Type B pancreatic cell (in vitro differentiated cells): ENCODE measurements at regions not wholly inside any gene's neighbourhood (a gene's known extent, or its start where the extent isn't known, plus 50 kb on each side); places are given as distances from the start of the nearest gene placed in this dataset.
"Not testable (repeated sequence)": the region's sequence is repeated elsewhere in the genome, so short reads cannot be mapped to it uniquely, and the experiment has no call there.

Experiments used
- DNase-seq: peaks from one replicate; pipeline ENCODE4 v3.0.0; 2021; ENCODE audit warnings: mixed read lengths; ENCODE audit not compliant: unreplicated experiment; ENCODE audit errors: extremely low spot score
- H3K27ac Mint-ChIP-seq: 2 replicates; pipeline ENCODE4 v1.8.0; 2021; ENCODE audit warnings: mild to moderate bottlenecking, mixed read lengths
- H3K27me3 Mint-ChIP-seq: 2 replicates; pipeline ENCODE4 v1.8.0; 2021; ENCODE audit warnings: mixed read lengths
- H3K36me3 Mint-ChIP-seq: 2 replicates; pipeline ENCODE4 v1.8.0; 2021; ENCODE audit warnings: mixed read lengths
- H3K4me1 Mint-ChIP-seq: one replicate; pipeline ENCODE4 v1.8.0; 2021; ENCODE audit warnings: mixed read lengths; ENCODE audit not compliant: unreplicated experiment
- H3K4me3 Mint-ChIP-seq: 2 replicates; pipeline ENCODE4 v1.8.0; 2021; ENCODE audit warnings: mild to moderate bottlenecking, mixed read lengths
- H3K9me3 Mint-ChIP-seq: 2 replicates; pipeline ENCODE4 v1.8.0; 2021; ENCODE audit warnings: mixed read lengths
- CTCF ChIP-seq: fragments of 200-600 bp; sonication (generic); conservative IDR thresholded peaks from 2 replicates; pipeline ENCODE4 v1.5.0; 2021; ENCODE audit warnings: antibody characterized with exemption, mild to moderate bottlenecking

GRCh38 chr7:27000496-27000895, 95.3 kb downstream of the HOXA1 start:
- Mint-ChIP-seq H3K36me3 (no peaks in the 10 kb centered on the region), H3K4me1 (no peaks in the 10 kb centered on the region), H3K27me3 (no peaks in the 10 kb centered on the region), H3K27ac (no peak overlapping the region), H3K9me3 (peaks cover 8% of the 10 kb centered on the region), H3K4me3 (no peak overlapping the region)
- TF ChIP-seq CTCF = no peak
- no peak for DNase-seq

DNA sequence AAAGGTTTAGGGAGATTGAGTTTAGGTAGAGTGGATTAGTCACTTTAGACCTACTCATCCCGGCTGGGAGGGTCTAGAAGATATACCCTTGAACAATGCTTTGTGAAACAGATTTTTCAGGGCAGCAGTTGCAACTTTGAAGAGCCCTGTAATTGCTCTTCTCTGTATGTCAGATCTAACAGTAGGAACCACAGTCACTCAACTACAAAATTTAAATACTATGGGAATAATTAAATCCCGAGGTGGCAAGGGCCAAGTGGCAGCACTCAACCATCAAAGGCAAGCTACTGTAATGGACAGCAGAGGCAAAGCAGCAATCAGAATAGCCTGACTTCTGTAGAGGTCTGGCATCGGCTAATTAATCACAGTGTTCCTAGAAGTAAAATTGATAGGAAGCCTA, 97.5 kb downstream of the HOXA1 start:
- not testable (repeated sequence) for H3K27ac Mint-ChIP-seq, DNase-seq, H3K4me3 Mint-ChIP-seq, H3K27me3 Mint-ChIP-seq, H3K36me3 Mint-ChIP-seq
- peaks cover 11% of the 10 kb centered on the region for H3K4me1 Mint-ChIP-seq
- peaks cover 17% of the 10 kb centered on the region for H3K9me3 Mint-ChIP-seq

DNA sequence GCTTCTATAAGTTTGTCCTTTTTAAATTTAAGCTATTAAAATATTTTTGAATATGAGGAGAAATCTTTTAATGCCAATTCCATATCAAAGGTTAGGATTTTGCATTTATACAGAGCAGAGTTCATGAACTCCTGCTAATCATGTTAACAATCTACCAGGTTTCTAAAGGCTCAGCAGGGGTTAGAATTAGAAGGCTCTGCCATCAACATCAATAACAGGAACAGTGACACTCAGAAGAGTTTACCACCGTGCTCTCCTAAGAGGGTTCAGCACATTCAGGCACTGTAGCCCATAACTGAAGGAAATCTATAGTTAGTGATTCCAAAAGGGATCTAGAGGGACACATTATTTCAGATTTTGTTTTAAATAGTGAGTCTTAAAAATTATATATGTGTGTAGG, 100.1 kb downstream of the HOXA1 start:
- H3K27me3 Mint-ChIP-seq = no peaks in the 10 kb centered on the region

DNA sequence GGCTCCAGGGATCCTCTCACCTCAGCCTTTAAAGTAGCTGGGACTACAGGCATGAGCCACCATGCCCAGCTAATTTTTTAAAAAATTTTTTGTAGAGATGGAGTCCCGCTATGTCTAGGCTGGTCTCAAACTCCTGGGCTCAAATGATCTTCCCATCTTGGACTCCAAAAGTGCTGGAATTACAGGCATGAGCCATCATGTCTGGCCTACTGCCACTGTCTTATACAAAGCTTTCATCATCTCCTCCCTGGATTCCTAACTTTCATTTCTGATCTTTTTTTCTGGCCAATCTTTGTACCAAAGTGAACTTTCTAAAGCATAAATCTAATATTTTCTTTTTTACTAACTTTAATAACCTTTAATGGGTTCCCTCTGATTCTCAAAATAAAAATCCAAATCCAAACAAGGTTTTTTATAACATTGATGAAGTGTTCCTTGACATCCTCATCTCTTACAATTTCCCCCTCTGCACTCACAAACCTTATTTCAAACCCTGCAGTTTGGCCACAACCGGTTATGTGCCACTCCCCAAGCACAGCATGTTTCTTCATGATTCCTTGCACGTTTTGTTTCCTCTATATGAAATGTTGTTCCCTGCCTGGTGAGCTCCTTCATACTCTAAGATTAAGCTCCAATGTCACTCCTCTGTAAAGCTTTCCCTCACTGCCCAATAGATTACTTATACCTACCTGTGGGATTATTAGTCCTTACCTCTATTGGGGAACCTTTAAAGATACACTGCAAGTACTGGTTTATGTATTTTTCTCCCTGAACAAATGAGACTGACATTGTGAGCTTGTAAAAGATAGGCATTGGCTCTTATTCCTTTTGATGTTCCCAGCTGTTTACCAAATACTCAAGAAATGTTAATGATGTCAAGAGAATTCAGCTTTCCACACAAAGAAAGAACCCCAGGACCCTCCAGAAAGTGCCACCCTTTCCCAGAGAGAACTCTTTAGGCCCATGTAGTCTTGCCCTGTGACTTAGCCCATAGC, 101.7 kb downstream of the HOXA1 start:
- Mint-ChIP-seq H3K9me3 (peaks cover 18% of the 10 kb centered on the region), H3K4me3 (no peak overlapping the region), H3K27ac (peak overlapping the region; percentile 30), H3K4me1 (peaks cover 21% of the 10 kb centered on the region), H3K36me3 (no peaks in the 10 kb centered on the region), H3K27me3 (no peaks in the 10 kb centered on the region)
- TF ChIP-seq CTCF = no peak
- DNase-seq = no peak

More for the DNA sequence above, 100.1 kb downstream of the HOXA1 start:
- Mint-ChIP-seq H3K9me3 (peaks cover 18% of the 10 kb centered on the region), H3K4me1 (peaks cover 11% of the 10 kb centered on the region), H3K27ac (no peak overlapping the region), H3K4me3 (no peak overlapping the region), H3K36me3 (no peaks in the 10 kb centered on the region)
- no peak for DNase-seq
- no peak for TF ChIP-seq CTCF

DNA sequence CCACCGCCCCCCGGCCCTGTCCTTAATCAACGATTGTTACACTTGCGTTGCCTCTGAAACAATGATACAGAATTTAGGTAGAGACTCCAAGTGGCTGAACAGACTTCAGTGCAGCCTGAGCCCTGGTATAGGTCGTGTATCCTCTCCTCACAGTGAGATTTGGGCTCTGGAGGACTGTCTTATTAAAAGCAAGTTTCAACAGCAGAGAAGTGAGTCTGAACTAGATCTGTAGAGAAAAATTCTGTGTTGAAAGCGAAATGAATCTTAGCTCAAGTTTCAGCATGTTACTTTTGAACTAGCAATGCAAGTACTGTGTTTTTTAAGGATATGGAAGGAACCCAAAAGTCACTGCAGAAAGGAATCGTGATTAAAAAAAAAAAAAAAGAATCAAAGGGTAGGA, 103.1 kb downstream of the HOXA1 start:
- Mint-ChIP-seq H3K27me3 (no peaks in the 10 kb centered on the region), H3K4me3 (no peak overlapping the region), H3K27ac (no peak overlapping the region)

More for the DNA sequence above, 103.1 kb downstream of the HOXA1 start:
- no peak for TF ChIP-seq CTCF
- Mint-ChIP-seq H3K4me1 (peaks cover 27% of the 10 kb centered on the region), H3K9me3 (peaks cover 11% of the 10 kb centered on the region), H3K36me3 (no peaks in the 10 kb centered on the region)
- DNase-seq = no peak
